H9 (cell line): ENCODE measurements at regions not wholly inside any gene's neighbourhood (a gene's known extent, or its start where the extent isn't known, plus 50 kb on each side); places are given as distances from the start of the nearest gene placed in this dataset.

Experiments used
- DNase-seq: peaks from one replicate; pipeline ENCODE4 v3.0.0-alpha.2; 2017
- H2AFZ ChIP-seq: one replicate; pipeline ENCODE4 v1.6.1; 2013; ENCODE audit warnings: mild to moderate bottlenecking, low read length, control low read depth, moderate library complexity
- H2AK5ac ChIP-seq: 2 replicates; pipeline ENCODE4 v1.6.1; 2013; ENCODE audit warnings: low read length, control low read depth, mixed read lengths; ENCODE audit not compliant: insufficient read length
- H2BK120ac ChIP-seq: one replicate; pipeline ENCODE4 v1.6.1; 2013; ENCODE audit warnings: low read depth, mild to moderate bottlenecking, low read length, control low read depth, inconsistent platforms; ENCODE audit not compliant: poor library complexity, severe bottlenecking
- H2BK12ac ChIP-seq: 2 replicates; pipeline ENCODE4 v1.6.1; 2013; ENCODE audit warnings: low read length, control low read depth, mixed read lengths, low read depth; ENCODE audit not compliant: insufficient read length
- H2BK15ac ChIP-seq: 2 replicates; pipeline ENCODE4 v1.6.1; 2013; ENCODE audit warnings: low read depth, low read length, control low read depth
- H2BK20ac ChIP-seq: one replicate; pipeline ENCODE4 v1.6.1; 2013; ENCODE audit warnings: low read depth, mild to moderate bottlenecking, low read length, control low read depth, inconsistent platforms; ENCODE audit not compliant: poor library complexity, severe bottlenecking
- H2BK5ac ChIP-seq: 2 replicates; pipeline ENCODE4 v1.6.1; 2013; ENCODE audit warnings: low read length, control low read depth, mixed read lengths; ENCODE audit not compliant: insufficient read length
- H3K14ac ChIP-seq: 2 replicates; pipeline ENCODE4 v1.6.1; 2013; ENCODE audit warnings: low read length, control low read depth; ENCODE audit not compliant: insufficient read depth
- H3K18ac ChIP-seq: 2 replicates; pipeline ENCODE4 v1.6.1; 2013; ENCODE audit warnings: low read depth, mild to moderate bottlenecking, mixed read lengths, low read length, control low read depth; ENCODE audit not compliant: insufficient read length
- H3K23ac ChIP-seq: 2 replicates; pipeline ENCODE4 v1.6.1; 2013; ENCODE audit warnings: low read length, control low read depth, mixed read lengths, low read depth; ENCODE audit not compliant: insufficient read length
- H3K23me2 ChIP-seq: 2 replicates; pipeline ENCODE4 v1.6.1; 2013; ENCODE audit warnings: low read depth, mild to moderate bottlenecking, mixed read lengths, low read length, control low read depth; ENCODE audit not compliant: insufficient read length, poor library complexity, severe bottlenecking
- H3K27ac ChIP-seq: 2 replicates; pipeline ENCODE4 v1.5.1; 2013; ENCODE audit warnings: low read length, control low read depth, mixed read lengths, low read depth; ENCODE audit not compliant: insufficient read length
- H3K27me3 ChIP-seq: 2 replicates; pipeline ENCODE4 v1.6.1; 2013; ENCODE audit warnings: low read length, control low read depth, inconsistent platforms; ENCODE audit not compliant: insufficient read depth
- H3K4ac ChIP-seq: 2 replicates; pipeline ENCODE4 v1.6.1; 2013; ENCODE audit warnings: low read depth, mild to moderate bottlenecking, control low read depth, inconsistent platforms, low read length, moderate library complexity
- H3K4me1 ChIP-seq: 2 replicates; pipeline ENCODE4 v1.6.1; 2013; ENCODE audit warnings: low read length, control low read depth, inconsistent platforms; ENCODE audit not compliant: insufficient read depth
- H3K4me2 ChIP-seq: 2 replicates; pipeline ENCODE4 v1.6.1; 2013; ENCODE audit warnings: low read length, control low read depth, mixed read lengths; ENCODE audit not compliant: insufficient read length, insufficient read depth
- H3K56ac ChIP-seq: 2 replicates; pipeline ENCODE4 v1.6.1; 2013; ENCODE audit warnings: low read depth, mild to moderate bottlenecking, mixed read lengths, low read length, control low read depth; ENCODE audit not compliant: insufficient read length
- H3K79me1 ChIP-seq: 2 replicates; pipeline ENCODE4 v1.6.1; 2013; ENCODE audit warnings: low read depth, mild to moderate bottlenecking, moderate library complexity, low read length, control low read depth, inconsistent platforms; ENCODE audit not compliant: insufficient read depth, poor library complexity, severe bottlenecking
- H3K79me2 ChIP-seq: 2 replicates; pipeline ENCODE4 v1.6.1; 2013; ENCODE audit warnings: low read length, control low read depth, inconsistent platforms; ENCODE audit not compliant: insufficient read depth
- H3K9ac ChIP-seq: 2 replicates; pipeline ENCODE4 v1.6.1; 2013; ENCODE audit warnings: low read length, control low read depth, mixed read lengths; ENCODE audit not compliant: insufficient read length; ENCODE audit errors: extremely low read depth
- H3K9me3 ChIP-seq: one replicate; pipeline ENCODE4 v1.6.1; 2013; ENCODE audit warnings: low read depth, low read length, inconsistent platforms; ENCODE audit not compliant: control insufficient read depth
- H3T11ph ChIP-seq: one replicate; pipeline ENCODE4 v1.6.1; 2013; ENCODE audit warnings: mild to moderate bottlenecking, low read length, control low read depth, inconsistent platforms
- H4K20me1 ChIP-seq: one replicate; pipeline ENCODE4 v1.6.1; 2013; ENCODE audit not compliant: control insufficient read depth, insufficient read length, insufficient read depth
- H4K5ac ChIP-seq: 2 replicates; pipeline ENCODE4 v1.6.1; 2013; ENCODE audit warnings: low read depth, mild to moderate bottlenecking, mixed read lengths, low read length, control low read depth; ENCODE audit not compliant: insufficient read length
- H4K8ac ChIP-seq: replicated peaks from 2 replicates; pipeline ENCODE4 v1.6.1; 2013; ENCODE audit warnings: low read length, control low read depth, mixed read lengths, low read depth; ENCODE audit not compliant: insufficient read length
- H4K91ac ChIP-seq: 2 replicates; pipeline ENCODE4 v1.6.1; 2013; ENCODE audit warnings: low read depth, mild to moderate bottlenecking, moderate library complexity, mixed read lengths, low read length, control low read depth; ENCODE audit not compliant: insufficient read length
- H3K27ac Mint-ChIP-seq, 3 experiments: 2 replicates in 2 of 3; 3 replicates in 1 of 3; pipeline ENCODE4 v1.8.0; 2020 to 2021; ENCODE audit warnings: mixed read lengths in 3 of 3, mild to moderate bottlenecking in 1 of 3, moderate library complexity in 1 of 3
- H3K27me3 Mint-ChIP-seq: 2 replicates; pipeline ENCODE4 v1.8.0; 2021; ENCODE audit warnings: low read depth, mild to moderate bottlenecking, moderate library complexity, mixed read lengths
- H3K36me3 Mint-ChIP-seq, 3 experiments: 2 replicates in 2 of 3; 3 replicates in 1 of 3; pipeline ENCODE4 v1.8.0; 2020 to 2021; ENCODE audit warnings: low read depth in 3 of 3, mixed read lengths in 3 of 3; ENCODE audit not compliant: insufficient read depth in 1 of 3
- H3K4me1 Mint-ChIP-seq, 2 experiments: 2 replicates each; pipeline ENCODE4 v1.8.0; 2020; ENCODE audit warnings: mixed read lengths in 2 of 2
- H3K4me3 Mint-ChIP-seq, 2 experiments: 2 replicates in 1 of 2; 3 replicates in 1 of 2; pipeline ENCODE4 v1.8.0; 2020 to 2021; ENCODE audit warnings: mild to moderate bottlenecking in 2 of 2, mixed read lengths in 2 of 2, moderate library complexity in 1 of 2
- H3K9me3 Mint-ChIP-seq, 2 experiments: 2 replicates in 1 of 2; 3 replicates in 1 of 2; pipeline ENCODE4 v1.8.0; 2020; ENCODE audit warnings: mild to moderate bottlenecking in 2 of 2, mixed read lengths in 2 of 2, moderate library complexity in 1 of 2
- WGBS: extraction: QIAGEN DNeasy Blood & Tissue Kit; methylation state at CpG from one replicate; pipeline ENCODE4 v1.1.7; 2013; ENCODE audit warnings: missing lambda C conversion rate, low lambda C conversion rate, mixed read lengths; ENCODE audit not compliant: insufficient read length; ENCODE audit errors: extremely low coverage; 5-methylcytosine and 5-hydroxymethylcytosine counted together
- TF ChIP-seq, protein P1 (sequence below): fragments of 200-600 bp; sonication (generic); conservative IDR thresholded peaks from 3 replicates; pipeline ENCODE4 v1.8.0; 2021; ENCODE audit warnings: antibody characterized with exemption, mild to moderate bottlenecking

DNA sequence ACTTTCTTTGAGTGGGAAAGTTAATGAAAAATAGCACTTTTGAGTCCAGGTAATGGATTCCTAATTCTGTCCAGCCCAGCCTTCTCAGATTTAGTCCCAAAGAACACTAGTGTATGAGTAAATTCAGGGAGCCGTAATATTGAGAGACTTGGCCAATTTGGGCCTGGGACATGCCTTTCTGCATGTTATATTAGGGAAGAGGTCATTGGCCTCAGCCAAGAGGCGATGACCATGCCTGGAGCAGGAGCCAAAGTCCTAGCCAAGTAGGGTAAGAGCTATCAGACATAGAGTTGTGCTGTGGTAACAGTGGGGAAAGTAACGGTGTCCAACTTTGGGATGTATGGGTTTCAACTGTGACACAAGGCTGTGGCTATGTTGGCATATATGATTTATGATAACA is 336.5 kb upstream of the ZNF804A start:
- no peak overlapping the region for H3K4me3 Mint-ChIP-seq

More for the DNA sequence above, 336.5 kb upstream of the ZNF804A start:
- Histone ChIP-seq H2BK5ac (no peak overlapping the region), H4K91ac (no peak overlapping the region), H2BK120ac (no peak overlapping the region), H3K9me3 (no peaks in the 10 kb centered on the region), H3K18ac (no peak overlapping the region), H3K27ac (no peak overlapping the region), H3K14ac (no peak overlapping the region), H2AK5ac (no peak overlapping the region), H4K5ac (no peak overlapping the region), H4K20me1 (no peaks in the 10 kb centered on the region), H3K23me2 (no peaks in the 10 kb centered on the region), H3K4me2 (no peak overlapping the region), H2AFZ (no peak overlapping the region), H3T11ph (no peak overlapping the region), H3K23ac (no peak overlapping the region), H2BK15ac (no peak overlapping the region), H3K56ac (no peak overlapping the region), H3K79me2 (no peaks in the 10 kb centered on the region), H3K4me1 (no peaks in the 10 kb centered on the region), H2BK12ac (no peak overlapping the region), H2BK20ac (no peak overlapping the region), H3K9ac (no peak overlapping the region), H3K4ac (no peak overlapping the region), H4K8ac (no peak overlapping the region), H3K27me3 (no peaks in the 10 kb centered on the region), H3K79me1 (no peaks in the 10 kb centered on the region)
- Mint-ChIP-seq H3K27me3 (no peaks in the 10 kb centered on the region), H3K36me3 (no peaks in the 10 kb centered on the region), H3K9me3 (0 out of 5 replicates have a peak, but pooled peaks cover 0 to 2% of the 10 kb centered on the region in 2 experiments), H3K4me1 (no peaks in the 10 kb centered on the region), H3K27ac (no peak overlapping the region)
- no CpG with 5 or more reads among the region's 3 CpGs for WGBS
- no peak for DNase-seq
- TF ChIP-seq, protein P1, sequence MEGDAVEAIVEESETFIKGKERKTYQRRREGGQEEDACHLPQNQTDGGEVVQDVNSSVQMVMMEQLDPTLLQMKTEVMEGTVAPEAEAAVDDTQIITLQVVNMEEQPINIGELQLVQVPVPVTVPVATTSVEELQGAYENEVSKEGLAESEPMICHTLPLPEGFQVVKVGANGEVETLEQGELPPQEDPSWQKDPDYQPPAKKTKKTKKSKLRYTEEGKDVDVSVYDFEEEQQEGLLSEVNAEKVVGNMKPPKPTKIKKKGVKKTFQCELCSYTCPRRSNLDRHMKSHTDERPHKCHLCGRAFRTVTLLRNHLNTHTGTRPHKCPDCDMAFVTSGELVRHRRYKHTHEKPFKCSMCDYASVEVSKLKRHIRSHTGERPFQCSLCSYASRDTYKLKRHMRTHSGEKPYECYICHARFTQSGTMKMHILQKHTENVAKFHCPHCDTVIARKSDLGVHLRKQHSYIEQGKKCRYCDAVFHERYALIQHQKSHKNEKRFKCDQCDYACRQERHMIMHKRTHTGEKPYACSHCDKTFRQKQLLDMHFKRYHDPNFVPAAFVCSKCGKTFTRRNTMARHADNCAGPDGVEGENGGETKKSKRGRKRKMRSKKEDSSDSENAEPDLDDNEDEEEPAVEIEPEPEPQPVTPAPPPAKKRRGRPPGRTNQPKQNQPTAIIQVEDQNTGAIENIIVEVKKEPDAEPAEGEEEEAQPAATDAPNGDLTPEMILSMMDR, result no peak
